GM12872 (cell line): ENCODE measurements at regions not wholly inside any gene's neighbourhood (a gene's known extent, or its start where the extent isn't known, plus 50 kb on each side); places are given as distances from the start of the nearest gene placed in this dataset.

Experiments
- TF ChIP-seq, protein P1 (sequence below): IDR thresholded peaks from 3 replicates; pipeline ENCODE4 v1.5.1; 2011; ENCODE audit warnings: low read depth, mild to moderate bottlenecking, low read length, moderate library complexity; ENCODE audit not compliant: insufficient read depth

DNA sequence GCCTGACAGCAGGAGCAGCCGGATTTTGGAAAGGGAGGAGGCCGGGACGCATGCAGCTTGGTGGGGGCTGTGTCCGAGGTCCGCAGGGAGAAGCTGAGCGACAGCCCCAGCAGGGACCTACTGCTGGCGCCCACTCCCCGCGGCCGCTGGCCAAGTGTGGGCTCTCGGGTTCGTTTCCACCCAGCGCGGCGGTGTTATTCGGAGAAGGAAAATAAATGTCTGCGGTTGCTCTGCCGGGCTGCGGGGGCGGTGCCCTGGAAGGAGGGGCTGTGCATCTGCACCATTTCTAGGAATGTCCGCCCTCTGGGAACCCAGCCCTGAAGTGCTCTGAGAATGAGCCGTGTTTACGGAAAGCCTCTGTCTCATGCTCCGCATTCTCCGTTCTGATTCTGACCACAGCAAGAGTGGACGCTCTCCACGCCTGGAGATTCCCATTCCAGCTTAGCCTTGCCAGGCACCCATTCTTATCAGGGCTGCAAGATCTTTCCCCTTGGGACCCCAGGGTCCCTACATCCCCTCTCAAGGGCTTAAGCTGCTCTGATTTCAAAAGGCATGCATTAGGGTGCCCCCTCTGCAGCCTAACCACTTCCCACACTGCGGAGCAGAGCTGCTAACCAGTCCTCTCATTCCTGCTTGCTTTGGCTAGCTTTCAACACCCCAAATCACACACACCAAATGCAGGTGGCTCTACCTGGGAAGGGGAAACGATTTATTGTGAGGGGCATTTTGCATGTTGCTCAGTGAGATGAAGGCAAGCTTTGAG is 256.6 kb upstream of the GLI3 start:
- TF ChIP-seq, protein P1, sequence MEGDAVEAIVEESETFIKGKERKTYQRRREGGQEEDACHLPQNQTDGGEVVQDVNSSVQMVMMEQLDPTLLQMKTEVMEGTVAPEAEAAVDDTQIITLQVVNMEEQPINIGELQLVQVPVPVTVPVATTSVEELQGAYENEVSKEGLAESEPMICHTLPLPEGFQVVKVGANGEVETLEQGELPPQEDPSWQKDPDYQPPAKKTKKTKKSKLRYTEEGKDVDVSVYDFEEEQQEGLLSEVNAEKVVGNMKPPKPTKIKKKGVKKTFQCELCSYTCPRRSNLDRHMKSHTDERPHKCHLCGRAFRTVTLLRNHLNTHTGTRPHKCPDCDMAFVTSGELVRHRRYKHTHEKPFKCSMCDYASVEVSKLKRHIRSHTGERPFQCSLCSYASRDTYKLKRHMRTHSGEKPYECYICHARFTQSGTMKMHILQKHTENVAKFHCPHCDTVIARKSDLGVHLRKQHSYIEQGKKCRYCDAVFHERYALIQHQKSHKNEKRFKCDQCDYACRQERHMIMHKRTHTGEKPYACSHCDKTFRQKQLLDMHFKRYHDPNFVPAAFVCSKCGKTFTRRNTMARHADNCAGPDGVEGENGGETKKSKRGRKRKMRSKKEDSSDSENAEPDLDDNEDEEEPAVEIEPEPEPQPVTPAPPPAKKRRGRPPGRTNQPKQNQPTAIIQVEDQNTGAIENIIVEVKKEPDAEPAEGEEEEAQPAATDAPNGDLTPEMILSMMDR = no peak

DNA sequence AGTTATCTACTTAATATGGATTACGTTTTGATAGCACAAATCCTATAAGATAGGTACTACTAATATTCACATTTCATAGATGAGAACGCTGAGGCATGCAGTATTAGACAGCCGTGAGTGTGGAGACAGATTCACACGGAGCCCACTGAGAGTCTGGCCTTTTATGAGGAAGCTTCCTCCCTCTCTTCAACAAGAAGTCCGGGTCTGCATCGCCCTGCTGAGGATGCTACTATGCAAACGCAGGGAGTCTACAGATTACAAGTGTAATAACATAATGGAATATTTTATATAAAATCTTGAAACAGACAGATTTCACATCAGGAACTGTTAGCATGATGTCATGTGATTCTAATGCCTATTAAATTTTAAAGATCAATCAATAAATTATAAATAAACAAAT is 255.9 kb upstream of the GLI3 start:
- TF ChIP-seq, protein P1 = no peak

DNA sequence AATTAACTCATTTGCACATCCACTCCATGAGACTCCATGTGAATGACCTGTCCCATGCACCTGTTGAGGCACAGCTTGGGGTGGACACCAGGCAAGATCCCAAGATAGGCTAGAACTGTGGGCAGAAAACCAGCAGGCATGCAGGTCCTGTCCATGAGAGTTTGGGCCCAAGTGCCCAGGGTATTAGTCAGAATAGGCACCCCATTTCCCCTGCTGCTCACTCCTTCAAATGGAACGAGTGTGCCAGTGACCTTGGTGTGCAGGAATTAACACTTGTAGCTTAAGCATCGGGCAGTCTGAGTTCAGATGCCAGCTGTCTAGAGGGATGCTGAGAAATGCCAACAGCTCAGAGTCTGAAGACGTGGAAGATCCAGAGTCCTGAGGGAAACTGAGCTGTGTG is 254.1 kb upstream of the GLI3 start:
- TF ChIP-seq, protein P1 = no peak

DNA sequence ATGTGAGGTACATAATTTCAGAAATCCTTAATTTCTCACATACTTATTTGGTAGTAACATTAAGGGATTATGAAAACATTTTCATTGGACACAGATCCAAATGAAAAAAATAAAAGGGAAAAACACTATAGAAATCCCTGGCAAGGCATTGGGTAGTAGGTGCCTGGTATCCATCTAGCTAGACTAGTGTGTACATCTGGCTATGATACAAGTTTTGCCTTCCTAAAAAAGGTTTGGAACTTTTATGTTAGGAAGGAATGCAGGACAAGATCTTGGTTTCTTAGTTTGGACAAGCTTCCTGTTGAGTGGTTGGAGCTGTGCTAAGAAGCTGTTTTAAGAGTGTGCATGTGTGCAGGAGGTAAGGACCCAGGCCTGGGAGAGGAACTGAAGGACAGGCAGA is 252.3 kb upstream of the GLI3 start:
- TF ChIP-seq, protein P1 = no peak

DNA sequence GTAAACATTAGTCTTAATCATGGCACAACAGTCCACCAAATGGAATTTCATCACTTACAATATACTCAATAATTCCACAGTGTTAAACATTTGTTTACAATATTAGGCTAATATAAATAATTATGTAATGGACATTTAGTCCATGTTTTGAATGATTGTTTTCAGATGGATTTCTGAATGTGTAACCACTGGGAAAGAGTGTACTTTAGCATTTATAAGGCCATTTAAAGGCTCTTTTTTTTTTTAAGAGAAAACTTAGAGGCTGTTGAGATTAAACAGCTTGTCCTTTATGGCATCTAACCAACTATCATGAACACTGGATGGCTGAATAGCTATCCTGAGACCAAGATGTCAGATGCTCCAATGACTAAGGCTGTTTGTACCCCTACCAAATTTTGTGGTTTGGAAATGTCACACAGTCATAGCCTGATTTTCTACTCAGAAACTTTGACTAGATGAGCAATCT is 248.3 kb upstream of the GLI3 start:
- TF ChIP-seq, protein P1 = no peak

DNA sequence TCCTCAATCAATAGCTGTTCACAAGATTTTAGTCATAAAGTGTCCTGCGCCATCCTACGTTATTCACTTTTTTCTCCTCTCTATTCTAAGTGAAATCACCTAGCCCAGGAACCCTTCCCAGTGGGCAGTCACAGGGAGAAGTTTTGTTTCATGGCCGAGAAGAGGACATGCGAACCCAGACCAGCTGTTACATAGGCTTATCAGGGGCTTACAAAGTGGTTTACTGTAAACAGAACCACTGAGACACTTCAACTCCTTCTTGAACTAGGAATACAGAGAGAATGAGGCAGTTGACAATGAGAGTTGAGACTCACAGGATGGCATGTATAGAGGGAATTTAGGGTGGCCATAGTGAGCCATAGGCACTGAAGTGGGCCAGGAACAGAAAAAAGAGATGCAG is 246.9 kb upstream of the GLI3 start:
- TF ChIP-seq, protein P1 = no peak

DNA sequence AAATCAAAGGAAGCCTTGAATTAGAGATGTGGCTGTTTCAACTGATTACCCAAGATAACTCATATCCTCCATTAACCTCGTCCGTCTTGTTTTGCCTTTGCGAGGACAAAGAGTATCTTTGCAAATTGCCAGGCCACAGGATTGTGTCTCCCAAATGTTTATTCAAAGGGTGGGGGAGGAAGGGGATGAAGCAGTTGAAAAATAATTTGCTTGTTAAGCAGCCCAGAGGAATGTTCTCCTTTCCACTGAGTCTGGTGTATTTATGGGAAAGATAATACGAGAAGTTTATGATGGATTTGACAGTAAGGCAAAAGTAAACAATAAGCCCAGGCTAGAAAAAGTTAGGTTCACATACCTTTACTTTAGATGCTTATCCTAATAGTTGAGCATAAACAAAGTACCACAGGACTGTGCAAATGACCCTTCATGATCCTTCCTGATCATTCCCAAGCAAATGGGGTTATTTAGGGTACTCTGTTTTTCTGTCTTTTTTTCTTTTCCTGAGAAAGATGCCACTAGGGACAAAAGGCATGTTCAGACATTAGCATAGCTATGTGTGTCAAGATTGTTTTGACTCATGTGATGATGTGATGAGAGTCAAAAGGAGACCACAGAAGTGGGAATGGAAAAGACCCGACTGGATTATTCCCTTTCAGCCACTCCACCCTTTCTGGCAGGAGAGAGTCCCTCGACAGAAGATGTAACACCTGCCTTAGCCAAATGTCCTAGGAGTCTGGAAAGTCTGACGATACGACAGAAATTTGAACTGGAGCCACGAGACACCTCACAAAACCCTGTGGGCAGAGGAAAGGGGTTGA is 243.0 kb upstream of the GLI3 start:
- TF ChIP-seq, protein P1 = no peak
